Fibroblast of mammary gland (primary cell): ENCODE measurements at regions not wholly inside any gene's neighbourhood (a gene's known extent, or its start where the extent isn't known, plus 50 kb on each side); places are given as distances from the start of the nearest gene placed in this dataset.
"Not testable (repeated sequence)": the region's sequence is repeated elsewhere in the genome, so short reads cannot be mapped to it uniquely, and the experiment has no call there.

Experiments used
- DNase-seq: peaks from one replicate; pipeline ENCODE4 v3.0.0-alpha.2; 2010; ENCODE audit warnings: low read depth
- H3K4me3 ChIP-seq: 2 replicates; pipeline ENCODE4 v1.5.1; 2011; ENCODE audit warnings: low read depth, mild to moderate bottlenecking, low read length, moderate library complexity; ENCODE audit not compliant: control insufficient read depth
- TF ChIP-seq, protein P1 (sequence below): conservative IDR thresholded peaks from 2 replicates; pipeline ENCODE4 v1.5.1; 2011; ENCODE audit warnings: low read depth, low read length, inconsistent platforms; ENCODE audit not compliant: control insufficient read depth, insufficient read depth

DNA sequence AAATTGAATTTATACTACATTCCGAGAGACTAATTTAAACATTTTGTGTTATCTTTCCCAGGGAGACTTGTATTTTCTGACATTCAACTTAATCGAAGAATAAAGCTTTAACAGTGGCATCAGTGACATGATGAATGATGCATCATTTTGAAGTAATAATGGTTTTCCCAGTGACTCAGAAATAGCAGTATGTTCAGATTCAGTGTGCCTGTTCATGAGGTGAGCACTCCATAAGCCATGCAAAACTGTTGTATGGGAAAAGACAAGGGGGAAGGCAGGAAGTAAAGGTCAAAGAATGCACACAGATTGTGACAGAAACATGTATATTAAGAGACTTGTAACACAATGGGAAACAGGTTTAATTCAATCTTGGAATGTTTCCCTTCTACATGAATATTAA lies 1348.2 kb upstream of the GJE1 start:
- H3K4me3 ChIP-seq, result no peak overlapping the region
- DNase-seq, result peak; percentile 54
- TF ChIP-seq, protein P1, sequence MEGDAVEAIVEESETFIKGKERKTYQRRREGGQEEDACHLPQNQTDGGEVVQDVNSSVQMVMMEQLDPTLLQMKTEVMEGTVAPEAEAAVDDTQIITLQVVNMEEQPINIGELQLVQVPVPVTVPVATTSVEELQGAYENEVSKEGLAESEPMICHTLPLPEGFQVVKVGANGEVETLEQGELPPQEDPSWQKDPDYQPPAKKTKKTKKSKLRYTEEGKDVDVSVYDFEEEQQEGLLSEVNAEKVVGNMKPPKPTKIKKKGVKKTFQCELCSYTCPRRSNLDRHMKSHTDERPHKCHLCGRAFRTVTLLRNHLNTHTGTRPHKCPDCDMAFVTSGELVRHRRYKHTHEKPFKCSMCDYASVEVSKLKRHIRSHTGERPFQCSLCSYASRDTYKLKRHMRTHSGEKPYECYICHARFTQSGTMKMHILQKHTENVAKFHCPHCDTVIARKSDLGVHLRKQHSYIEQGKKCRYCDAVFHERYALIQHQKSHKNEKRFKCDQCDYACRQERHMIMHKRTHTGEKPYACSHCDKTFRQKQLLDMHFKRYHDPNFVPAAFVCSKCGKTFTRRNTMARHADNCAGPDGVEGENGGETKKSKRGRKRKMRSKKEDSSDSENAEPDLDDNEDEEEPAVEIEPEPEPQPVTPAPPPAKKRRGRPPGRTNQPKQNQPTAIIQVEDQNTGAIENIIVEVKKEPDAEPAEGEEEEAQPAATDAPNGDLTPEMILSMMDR, result no peak

DNA sequence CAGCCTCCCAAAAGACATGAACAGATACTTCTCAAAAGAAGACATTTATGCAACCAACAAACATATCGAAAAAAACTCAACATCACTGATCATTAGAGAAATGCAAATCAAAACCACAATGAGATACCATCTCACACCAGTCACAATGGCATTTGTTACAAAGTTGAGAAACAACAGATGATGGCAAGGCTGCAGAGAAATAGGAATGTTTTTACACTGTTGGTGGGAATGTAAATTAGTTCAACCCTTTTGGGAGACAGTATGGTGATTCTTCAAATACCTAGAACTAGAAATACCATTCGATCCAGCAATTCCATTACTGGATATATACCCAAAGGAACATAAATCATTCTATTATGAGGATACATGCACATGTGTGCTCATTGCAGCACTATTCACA lies 1349.2 kb upstream of the GJE1 start:
- H3K4me3 ChIP-seq, DNase-seq: not testable (repeated sequence)

DNA sequence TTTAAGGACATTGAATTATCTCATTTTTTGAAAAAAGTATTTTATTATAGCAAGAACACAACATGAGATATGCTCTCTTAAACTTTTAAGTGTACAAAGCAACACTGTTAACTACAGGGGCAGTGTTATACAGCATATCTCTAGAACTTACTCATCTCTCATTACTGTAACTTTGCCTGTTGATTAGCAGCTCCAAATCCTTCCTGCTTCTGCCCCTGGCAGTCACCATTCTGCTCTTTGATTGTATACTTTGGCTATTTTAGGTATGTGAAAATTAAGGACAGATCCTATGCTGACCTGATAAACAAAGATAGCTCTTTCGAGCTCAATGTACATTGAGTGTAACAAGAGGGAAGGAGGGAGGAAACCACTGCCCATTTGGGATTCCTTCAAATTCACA lies 1349.8 kb upstream of the GJE1 start:
- TF ChIP-seq, protein P1, result no peak
- H3K4me3 ChIP-seq, result no peak overlapping the region
- no peak for DNase-seq

DNA sequence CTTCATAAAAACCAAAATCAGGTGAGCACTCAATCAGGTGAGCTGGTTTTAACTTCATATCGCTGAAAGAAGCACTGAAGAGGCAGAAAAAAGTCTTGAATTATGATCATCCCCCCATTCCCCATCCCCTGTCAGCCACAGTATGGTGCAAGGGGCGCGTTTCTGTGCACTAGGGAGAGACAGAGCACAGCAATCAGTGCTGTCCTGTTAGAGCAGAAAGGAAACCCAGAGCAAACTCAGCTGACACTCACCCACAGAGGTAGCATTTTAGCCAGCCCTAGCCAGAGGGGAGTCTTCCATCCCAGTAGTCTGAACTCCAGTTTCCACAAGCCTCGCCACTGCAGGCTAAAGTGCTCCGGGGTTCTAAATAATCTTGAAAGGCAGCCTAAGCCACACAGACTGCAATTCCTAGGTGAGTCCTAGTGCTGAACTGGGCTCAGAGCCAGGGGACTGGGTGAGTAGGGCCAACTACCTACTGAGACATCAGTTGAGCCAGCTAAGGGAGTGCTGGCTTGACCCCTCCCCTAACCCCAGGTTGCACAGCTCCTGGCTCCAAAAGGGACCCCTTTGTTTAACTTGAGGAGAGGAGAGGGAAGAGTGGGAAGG lies 1352.6 kb upstream of the GJE1 start:
- TF ChIP-seq, protein P1, result no peak
- H3K4me3 ChIP-seq, result no peak overlapping the region
- no peak for DNase-seq

DNA sequence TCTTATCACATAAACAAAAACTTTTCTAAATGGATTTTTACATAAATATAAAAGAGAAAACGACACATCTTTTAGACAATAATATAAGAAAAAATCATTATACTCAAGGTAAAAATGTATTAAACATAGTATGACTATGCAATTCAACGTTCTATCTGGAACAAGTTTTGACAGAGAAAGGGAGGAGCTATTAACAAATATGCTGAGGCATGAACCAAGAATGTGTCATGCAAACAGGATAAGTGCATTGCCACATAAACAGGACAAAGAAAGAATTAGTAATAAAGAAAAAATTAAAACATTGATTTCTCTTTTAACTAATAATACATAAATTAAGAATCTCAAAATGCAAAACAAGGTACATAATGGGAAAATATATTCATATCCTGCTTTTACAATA lies 1353.4 kb upstream of the GJE1 start:
- TF ChIP-seq, protein P1, result no peak
- DNase-seq, result peak; percentile 62
- no peak overlapping the region for H3K4me3 ChIP-seq

DNA sequence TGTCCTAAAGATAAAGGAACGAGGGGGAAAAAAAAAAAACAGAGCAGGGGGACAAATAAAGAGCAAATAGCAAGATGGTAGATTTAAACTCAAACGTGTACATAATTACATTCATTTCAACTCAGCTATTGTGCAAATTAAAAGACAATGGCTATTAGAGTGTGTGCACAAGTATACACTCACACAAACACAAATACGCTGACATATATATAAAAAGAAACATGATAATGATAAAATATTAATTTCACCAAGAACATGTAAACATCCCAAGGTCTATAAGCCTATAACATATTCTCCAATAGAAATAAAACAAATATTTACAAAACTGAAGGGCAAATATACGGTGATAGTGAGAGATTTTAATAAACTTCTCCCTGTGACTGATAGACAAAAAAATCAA lies 1354.9 kb upstream of the GJE1 start:
- no peak overlapping the region for H3K4me3 ChIP-seq
- DNase-seq, result no peak
- TF ChIP-seq, protein P1, result no peak

DNA sequence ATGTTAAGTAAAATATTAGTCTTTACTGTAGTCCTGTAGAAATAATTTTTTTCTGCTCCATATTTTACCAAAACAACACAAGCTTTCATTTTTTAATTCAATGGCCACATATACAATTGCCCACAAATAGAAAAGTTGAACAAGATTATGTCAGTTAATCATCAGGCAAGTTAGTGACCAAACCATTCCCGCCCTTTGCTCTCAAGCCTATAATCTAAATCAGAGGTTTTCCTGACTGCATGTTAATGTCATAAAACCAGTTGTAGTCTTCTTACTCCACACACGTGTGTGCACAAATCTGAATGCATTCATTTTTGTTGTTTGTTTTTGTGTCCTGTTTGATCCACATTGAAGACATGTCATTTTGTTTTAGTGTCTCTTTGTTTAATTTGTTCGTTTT lies 1357.7 kb upstream of the GJE1 start:
- TF ChIP-seq, protein P1, result no peak
- H3K4me3 ChIP-seq, result no peak overlapping the region
- no peak for DNase-seq
